ENCODE measurements at regions not wholly inside any gene's neighbourhood (a gene's known extent, or its start where the extent isn't known, plus 50 kb on each side); places are given as distances from the start of the nearest gene placed in this dataset.
A peak's percentile ranks its signal among the peaks of the same experiment; 100 is the strongest.

- Mint-ChIP-seq H3K4me1 (ENCODE audit: low read depth) (peaks cover 13% of the 10 kb centered on the region), H3K36me3 (ENCODE audit: insufficient read depth) (no peaks in the 10 kb centered on the region), H3K27ac (no peak overlapping the region), H3K9me3 (ENCODE audit: low read depth) (no peaks in the 10 kb centered on the region), H3K27me3 (peaks cover 30% of the 10 kb centered on the region), H3K4me3 (ENCODE audit: low read depth) (no peak overlapping the region)
- DNase-seq (ENCODE audit: low spot score, unreplicated experiment), result no peak
- no peak for TF ChIP-seq CTCF (IDR thresholded peaks at IDR 0.05; ENCODE audit: unreplicated experiment)
Measured at GRCh38 chr9:81526587-81526986, 162.8 kb downstream of the TLE1 start.

GRCh38 chr9:81522716-81523551 is 166.4 kb downstream of the TLE1 start:
- no peak for DNase-seq (ENCODE audit: low spot score, unreplicated experiment)
- TF ChIP-seq CTCF (IDR thresholded peaks at IDR 0.05; ENCODE audit: unreplicated experiment), result peak; percentile 54
- H3K4me1 Mint-ChIP-seq (ENCODE audit: low read depth), result peaks cover 18% of the 10 kb centered on the region
- no peaks in the 10 kb centered on the region for H3K36me3 Mint-ChIP-seq (ENCODE audit: insufficient read depth)
- no peaks in the 10 kb centered on the region for H3K9me3 Mint-ChIP-seq (ENCODE audit: low read depth)
- H3K4me3 Mint-ChIP-seq (ENCODE audit: low read depth), result no peak overlapping the region
- H3K27ac Mint-ChIP-seq, result no peak overlapping the region
- H3K27me3 Mint-ChIP-seq, result peaks cover 17% of the 10 kb centered on the region

GRCh38 chr9:81521892-81522291 is 167.5 kb downstream of the TLE1 start:
- H3K27ac Mint-ChIP-seq, result no peak overlapping the region
- TF ChIP-seq CTCF (IDR thresholded peaks at IDR 0.05; ENCODE audit: unreplicated experiment), result no peak
- H3K9me3 Mint-ChIP-seq (ENCODE audit: low read depth), result no peaks in the 10 kb centered on the region
- no peak for DNase-seq (ENCODE audit: low spot score, unreplicated experiment)
- H3K27me3 Mint-ChIP-seq, result peaks cover 14% of the 10 kb centered on the region
- no peaks in the 10 kb centered on the region for H3K36me3 Mint-ChIP-seq (ENCODE audit: insufficient read depth)
- peaks cover 27% of the 10 kb centered on the region for H3K4me1 Mint-ChIP-seq (ENCODE audit: low read depth)
- H3K4me3 Mint-ChIP-seq (ENCODE audit: low read depth), result no peak overlapping the region

- Mint-ChIP-seq H3K4me1 (ENCODE audit: low read depth) (peaks cover 33% of the 10 kb centered on the region), H3K27me3 (peaks cover 12% of the 10 kb centered on the region), H3K4me3 (ENCODE audit: low read depth) (no peak overlapping the region), H3K36me3 (ENCODE audit: insufficient read depth) (no peaks in the 10 kb centered on the region), H3K27ac (no peak overlapping the region), H3K9me3 (ENCODE audit: low read depth) (no peaks in the 10 kb centered on the region)
- no peak for DNase-seq (ENCODE audit: low spot score, unreplicated experiment)
- TF ChIP-seq CTCF (IDR thresholded peaks at IDR 0.05; ENCODE audit: unreplicated experiment), result no peak
Measured at GRCh38 chr9:81519816-81520495, 169.4 kb downstream of the TLE1 start.

- DNase-seq (ENCODE audit: low spot score, unreplicated experiment), result no peak
- Mint-ChIP-seq H3K9me3 (ENCODE audit: low read depth) (no peaks in the 10 kb centered on the region), H3K36me3 (ENCODE audit: insufficient read depth) (no peaks in the 10 kb centered on the region), H3K27ac (no peak overlapping the region), H3K4me1 (ENCODE audit: low read depth) (peaks cover 33% of the 10 kb centered on the region), H3K4me3 (ENCODE audit: low read depth) (no peak overlapping the region), H3K27me3 (peaks cover 16% of the 10 kb centered on the region)
- no peak for TF ChIP-seq CTCF (IDR thresholded peaks at IDR 0.05; ENCODE audit: unreplicated experiment)
Measured at GRCh38 chr9:81517954-81518353, 171.4 kb downstream of the TLE1 start.

All from progenitor cell of endocrine pancreas (in vitro differentiated cells).